Thyroid gland (tissue), 4 donors: ENCODE measurements at regions not wholly inside any gene's neighbourhood (a gene's known extent, or its start where the extent isn't known, plus 50 kb on each side); places are given as distances from the start of the nearest gene placed in this dataset.

Source experiments
- DNase-seq, 2 donors: peaks; one replicate each; pipeline ENCODE4 v3.0.0-alpha.2; 2019
- H3K27ac ChIP-seq, 3 donors: fragments of 200-600 bp; sonication (generic); 1 replicate in 2 of 3; 2 replicates in 1 of 3; pipeline ENCODE4 v1.5.1; 2016 to 2019; ENCODE audit warnings: mild to moderate bottlenecking in 1 of 3, moderate library complexity in 1 of 3
- H3K27me3 ChIP-seq: fragments of 200-600 bp; sonication (generic); one replicate; pipeline ENCODE4 v1.5.1; 2019
- H3K36me3 ChIP-seq, 2 donors: fragments of 200-600 bp; sonication (generic); one replicate each; pipeline ENCODE4 v1.5.1; 2016 to 2019
- H3K4me1 ChIP-seq, 2 donors: fragments of 200-600 bp; sonication (generic); one replicate each; pipeline ENCODE4 v1.5.1; 2017 to 2019
- H3K4me3 ChIP-seq, 3 donors: fragments of 200-600 bp; sonication (generic); replicated peaks in 1 of 3; 1 replicate in 2 of 3; 2 replicates in 1 of 3; pipeline ENCODE4 v1.5.1; 2016; ENCODE audit warnings: mild to moderate bottlenecking in 1 of 3
- H3K9me3 ChIP-seq: fragments of 200-600 bp; sonication (generic); one replicate; pipeline ENCODE4 v1.5.1; 2017
- POLR2A ChIP-seq, 2 donors: fragments of 450-650 bp; IDR thresholded peaks; one replicate each; pipeline ENCODE4 v1.6.1; 2017; ENCODE audit warnings: antibody characterized with exemption in 2 of 2, mild to moderate bottlenecking in 2 of 2, moderate library complexity in 1 of 2
- WGBS, 2 donors: methylation state at CpG; one replicate each; pipeline ENCODE4 v1.1.5; 2017; 5-methylcytosine and 5-hydroxymethylcytosine counted together
- intact Hi-C: fragments of 100-400 bp; cut with DNase I; formaldehyde crosslinking; loops from one replicate; pipeline ENCODE4 v1.15.1; 2023
- TF ChIP-seq, protein P1 (sequence below), 6 experiments: fragments of 200-600 bp in 3 of 6; fragments of 450-650 bp in 3 of 6; sonication (generic) in 3 of 6; IDR thresholded peaks; one replicate each; pipeline ENCODE4 v1.5.1; 2016 to 2019; ENCODE audit warnings: antibody characterized with exemption in 6 of 6, mild to moderate bottlenecking in 2 of 6, inconsistent platforms in 1 of 6, moderate library complexity in 1 of 6

DNA sequence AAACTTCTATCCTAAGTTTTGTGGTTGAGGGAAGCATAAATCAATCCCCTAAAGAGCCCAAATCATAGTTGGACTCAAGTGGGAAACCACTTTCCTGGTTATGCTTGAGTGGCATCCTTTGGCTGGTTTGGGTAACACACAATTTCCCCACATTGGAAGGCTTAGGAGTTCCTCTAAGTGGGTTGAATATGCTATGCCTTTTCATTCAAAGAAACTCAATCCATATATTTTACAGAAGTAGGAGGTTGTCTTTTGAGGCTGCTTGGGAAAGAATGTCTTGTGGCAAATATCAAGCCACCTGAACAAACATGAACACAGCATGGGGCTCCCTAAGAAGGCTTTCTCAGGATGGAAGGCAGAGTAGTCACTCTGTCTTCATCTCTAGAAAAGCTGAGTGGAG lies 121.1 kb downstream of the SPATA31D1 start:
- TF ChIP-seq, protein P1, sequence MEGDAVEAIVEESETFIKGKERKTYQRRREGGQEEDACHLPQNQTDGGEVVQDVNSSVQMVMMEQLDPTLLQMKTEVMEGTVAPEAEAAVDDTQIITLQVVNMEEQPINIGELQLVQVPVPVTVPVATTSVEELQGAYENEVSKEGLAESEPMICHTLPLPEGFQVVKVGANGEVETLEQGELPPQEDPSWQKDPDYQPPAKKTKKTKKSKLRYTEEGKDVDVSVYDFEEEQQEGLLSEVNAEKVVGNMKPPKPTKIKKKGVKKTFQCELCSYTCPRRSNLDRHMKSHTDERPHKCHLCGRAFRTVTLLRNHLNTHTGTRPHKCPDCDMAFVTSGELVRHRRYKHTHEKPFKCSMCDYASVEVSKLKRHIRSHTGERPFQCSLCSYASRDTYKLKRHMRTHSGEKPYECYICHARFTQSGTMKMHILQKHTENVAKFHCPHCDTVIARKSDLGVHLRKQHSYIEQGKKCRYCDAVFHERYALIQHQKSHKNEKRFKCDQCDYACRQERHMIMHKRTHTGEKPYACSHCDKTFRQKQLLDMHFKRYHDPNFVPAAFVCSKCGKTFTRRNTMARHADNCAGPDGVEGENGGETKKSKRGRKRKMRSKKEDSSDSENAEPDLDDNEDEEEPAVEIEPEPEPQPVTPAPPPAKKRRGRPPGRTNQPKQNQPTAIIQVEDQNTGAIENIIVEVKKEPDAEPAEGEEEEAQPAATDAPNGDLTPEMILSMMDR (IDR thresholded peaks at IDR 0.05): no peak
- no peak for TF ChIP-seq POLR2A (IDR thresholded peaks at IDR 0.05)
- no peak for DNase-seq
- H3K4me1 ChIP-seq: peaks cover 0 to 4% of the 10 kb centered on the region in 2 donors
- no peaks in the 10 kb centered on the region for H3K9me3 ChIP-seq
- H3K36me3 ChIP-seq: no peaks in the 10 kb centered on the region
- H3K4me3 ChIP-seq: no peak overlapping the region
- intact Hi-C loops: no loop called here
- no peak overlapping the region for H3K27ac ChIP-seq
- H3K27me3 ChIP-seq: no peaks in the 10 kb centered on the region

DNA sequence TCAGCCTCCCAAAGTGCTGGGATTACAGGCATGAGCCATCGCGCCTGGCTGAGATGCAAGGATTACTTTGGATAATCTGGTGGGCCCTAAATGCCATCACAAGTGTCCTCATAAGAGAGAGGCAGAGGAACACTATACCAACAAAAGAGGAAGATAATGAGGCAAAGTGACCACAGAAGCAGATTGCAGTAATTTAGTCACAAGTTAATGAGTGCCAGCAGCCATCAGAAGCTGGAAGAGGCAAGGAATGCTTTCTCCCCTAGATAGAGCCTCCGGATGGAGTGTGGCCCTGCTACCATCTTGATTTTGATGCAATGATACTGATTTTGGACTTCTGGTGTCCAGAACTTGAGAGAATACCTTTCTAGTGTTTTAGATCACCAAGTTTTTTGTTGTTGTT lies 122.3 kb downstream of the SPATA31D1 start:
- intact Hi-C loops: no loop called here
- Histone ChIP-seq H3K4me3 (no peak overlapping the region), H3K4me1 (peaks cover 0 to 4% of the 10 kb centered on the region in 2 donors), H3K27me3 (no peaks in the 10 kb centered on the region), H3K36me3 (no peaks in the 10 kb centered on the region), H3K9me3 (no peaks in the 10 kb centered on the region), H3K27ac (no peak overlapping the region)
- WGBS, 2 donors: 89 to 93% methylated on average over 3 of the region's 3 CpGs
- no peak for DNase-seq
- TF ChIP-seq, protein P1 (IDR thresholded peaks at IDR 0.05): no peak
- TF ChIP-seq POLR2A (IDR thresholded peaks at IDR 0.05): no peak

DNA sequence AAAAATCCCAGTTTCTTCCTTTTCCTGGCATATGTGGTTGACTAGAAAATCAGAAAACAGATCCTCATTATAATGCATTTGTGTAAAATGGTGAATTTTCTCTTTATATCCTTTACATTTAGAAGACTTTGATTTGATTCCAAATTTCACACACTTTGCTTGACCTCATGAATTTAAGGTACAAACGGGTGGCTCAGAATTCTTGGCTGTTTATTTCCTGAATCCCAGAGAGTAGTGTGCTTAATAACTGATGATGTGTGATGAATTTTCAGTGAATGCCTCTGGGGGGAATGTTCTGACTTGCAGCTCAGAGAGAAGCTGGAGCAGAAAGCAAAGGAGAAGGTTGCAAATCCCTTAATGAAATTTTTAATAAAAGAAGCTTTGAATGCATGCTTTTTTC lies 126.8 kb downstream of the SPATA31D1 start:
- peaks cover 9 to 12% of the 10 kb centered on the region in 2 donors for H3K4me1 ChIP-seq
- no peaks in the 10 kb centered on the region for H3K9me3 ChIP-seq
- H3K27me3 ChIP-seq: no peaks in the 10 kb centered on the region
- H3K27ac ChIP-seq: no peak overlapping the region
- 65 to 73% methylated on average over 1 of the region's 1 CpG for WGBS, 2 donors
- no peak overlapping the region for H3K4me3 ChIP-seq
- no peaks in the 10 kb centered on the region for H3K36me3 ChIP-seq
- intact Hi-C loops: no loop called here
- TF ChIP-seq POLR2A (IDR thresholded peaks at IDR 0.05): no peak
- DNase-seq: no peak

DNA sequence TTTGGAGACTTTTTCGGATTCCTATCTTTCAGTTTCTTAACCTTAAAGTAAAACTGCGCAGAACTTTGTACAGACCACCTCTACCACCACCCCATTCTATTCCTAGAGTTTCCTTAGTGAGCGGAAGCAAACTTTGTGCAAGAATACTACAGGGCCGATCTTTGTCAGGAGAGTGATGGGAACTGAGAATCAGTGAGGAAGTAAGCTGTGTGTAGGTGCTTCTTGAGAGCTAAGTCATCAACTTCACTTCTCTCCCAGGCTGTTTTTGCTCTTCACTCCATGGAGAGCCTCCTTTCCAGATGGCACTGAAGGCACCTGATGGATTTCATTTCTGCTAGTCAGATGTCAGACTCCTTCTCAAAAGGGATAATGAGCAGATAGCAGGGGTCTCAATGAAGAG lies 127.3 kb downstream of the SPATA31D1 start:
- H3K27ac ChIP-seq: no peak overlapping the region
- no peak overlapping the region for H3K4me3 ChIP-seq
- no peaks in the 10 kb centered on the region for H3K36me3 ChIP-seq
- WGBS, 2 donors: 92 to 95% methylated on average over 4 of the region's 4 CpGs
- no peaks in the 10 kb centered on the region for H3K9me3 ChIP-seq
- TF ChIP-seq, protein P1 (IDR thresholded peaks at IDR 0.05): no peak
- no peak for TF ChIP-seq POLR2A (IDR thresholded peaks at IDR 0.05)
- H3K4me1 ChIP-seq: peaks cover 9 to 12% of the 10 kb centered on the region in 2 donors
- no peaks in the 10 kb centered on the region for H3K27me3 ChIP-seq
- intact Hi-C loops: no loop called here
- DNase-seq: no peak

DNA sequence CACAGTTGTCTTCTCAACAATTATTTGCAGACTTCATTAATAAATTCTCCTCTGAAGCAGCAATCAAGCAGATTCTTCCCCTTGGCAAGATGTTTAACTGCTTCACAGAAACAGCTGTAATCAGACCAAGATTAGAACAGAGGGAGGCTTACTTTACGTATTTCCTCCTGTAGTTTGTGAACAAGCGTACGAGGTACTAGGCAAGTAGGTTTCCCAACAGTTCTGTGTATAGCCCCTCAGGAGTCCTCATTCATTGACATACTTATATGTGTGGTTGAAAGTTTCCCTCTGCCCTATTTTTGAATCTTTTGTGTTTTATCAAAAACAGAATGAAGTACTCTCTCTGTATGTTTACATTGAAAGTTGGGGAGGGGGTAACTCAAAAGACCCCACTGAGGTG lies 128.0 kb downstream of the SPATA31D1 start:
- Histone ChIP-seq H3K4me3 (no peak overlapping the region), H3K27me3 (no peaks in the 10 kb centered on the region), H3K4me1 (peaks cover 9 to 12% of the 10 kb centered on the region in 2 donors), H3K27ac (peak overlapping the region in 1 of 3 donors; percentile 65), H3K9me3 (no peaks in the 10 kb centered on the region), H3K36me3 (no peaks in the 10 kb centered on the region)
- TF ChIP-seq, protein P1 (IDR thresholded peaks at IDR 0.05): no peak
- TF ChIP-seq POLR2A (IDR thresholded peaks at IDR 0.05): no peak
- no peak for DNase-seq
- intact Hi-C loops: no loop called here
- 84% methylated on average over 3 of the region's 3 CpGs for WGBS, 2 donors
